Spleen (tissue), 11 donors: ENCODE measurements at regions not wholly inside any gene's neighbourhood (a gene's known extent, or its start where the extent isn't known, plus 50 kb on each side); places are given as distances from the start of the nearest gene placed in this dataset.

Source experiments
- DNase-seq: peaks from one replicate; pipeline ENCODE4 v3.0.0-alpha.2; 2020
- H3K27ac ChIP-seq, 8 donors: fragments of 200-600 bp; sonication (generic) in 7 of 8; 1 replicate in 4 of 8; 2 replicates in 4 of 8; pipeline versions ENCODE4 v1.5.0 to v1.8.0; 2016 to 2021; ENCODE audit warnings: inconsistent platforms in 4 of 8, mild to moderate bottlenecking in 4 of 8, moderate library complexity in 1 of 8
- H3K27me3 ChIP-seq, 7 donors: fragments of 200-600 bp; sonication (generic) in 6 of 7; replicated peaks in 1 of 7; 1 replicate in 4 of 7; 2 replicates in 3 of 7; pipeline versions ENCODE4 v1.5.0 to v1.8.0; 2016 to 2021; ENCODE audit warnings: inconsistent platforms in 3 of 7, mild to moderate bottlenecking in 1 of 7
- H3K36me3 ChIP-seq, 6 donors: fragments of 200-600 bp; sonication (generic) in 5 of 6; 1 replicate in 4 of 6; 2 replicates in 2 of 6; pipeline versions ENCODE4 v1.5.0 to v1.8.0; 2016 to 2021; ENCODE audit warnings: inconsistent platforms in 2 of 6
- H3K4me1 ChIP-seq, 6 donors: fragments of 200-600 bp; sonication (generic) in 5 of 6; 1 replicate in 3 of 6; 2 replicates in 3 of 6; pipeline versions ENCODE4 v1.5.0 to v1.8.0; 2016 to 2021; ENCODE audit warnings: inconsistent platforms in 3 of 6
- H3K4me3 ChIP-seq, 8 donors: fragments of 200-600 bp; sonication (generic) in 7 of 8; 1 replicate in 4 of 8; 2 replicates in 4 of 8; pipeline versions ENCODE4 v1.5.0 to v1.8.0; 2016 to 2021; ENCODE audit warnings: inconsistent platforms in 4 of 8, mild to moderate bottlenecking in 4 of 8, moderate library complexity in 2 of 8
- H3K9me3 ChIP-seq, 8 donors: fragments of 200-600 bp; sonication (generic) in 7 of 8; 1 replicate in 4 of 8; 2 replicates in 4 of 8; pipeline versions ENCODE4 v1.5.0 to v1.8.0; 2016 to 2021; ENCODE audit warnings: inconsistent platforms in 4 of 8
- CTCF ChIP-seq, 11 experiments: fragments of 200-600 bp in 7 of 11; fragments of 450-650 bp in 4 of 11; sonication (generic) in 4 of 11; IDR thresholded peaks in 8 of 11; conservative IDR thresholded peaks in 3 of 11; 1 replicate in 7 of 11; 2 replicates in 4 of 11; pipeline versions ENCODE4 v1.4.0 to v1.8.0; 2016 to 2021; ENCODE audit warnings: antibody characterized with exemption in 11 of 11, inconsistent platforms in 4 of 11, mild to moderate bottlenecking in 1 of 11
- POLR2A ChIP-seq, 3 donors: fragments of 450-650 bp; IDR thresholded peaks; one replicate each; pipeline ENCODE4 v1.5.1; 2017; ENCODE audit warnings: antibody characterized with exemption in 3 of 3, mild to moderate bottlenecking in 1 of 3
- POLR2AphosphoS5 ChIP-seq, 3 donors: sonication (generic); formaldehyde crosslinking; IDR thresholded peaks; one replicate each; pipeline ENCODE4 v1.5.1; 2017; ENCODE audit warnings: antibody characterized with exemption in 3 of 3
- WGBS, 5 donors: extraction: QIAGEN DNeasy Blood & Tissue Kit in 3 of 5; methylation state at CpG; one replicate each; pipeline versions ENCODE4 v1.1.5 to v1.1.7; 2013 to 2018; 5-methylcytosine and 5-hydroxymethylcytosine counted together
- intact Hi-C: fragments of 100-400 bp; cut with DNase I; formaldehyde crosslinking; loops from one replicate; pipeline ENCODE4 v1.15.0; 2023; ENCODE audit warnings: low total_unique reads
- donor health status: healthy with polysubstance abuse.
- donor health status: DM: no; HTN: no; CAD: no; lungs with moderate emphysema.
- donor health status: DM: no; HTN: no; CAD: no.
- donor health status: Bipolar disorder and iron deficiency.
- donor health status: healthy.
- donor health status: DM: no; HTN: no; CAD: no.
- donor health status: DM: yes; HTN: yes; CAD: no.

- H3K4me3 ChIP-seq: no peak overlapping the region
- H3K4me1 ChIP-seq: no peaks in the 10 kb centered on the region
- 89 to 95% (median 91%) methylated on average over 6 of the region's 6 CpGs for WGBS, 5 donors
- H3K27ac ChIP-seq: no peak overlapping the region
- TF ChIP-seq POLR2A (IDR thresholded peaks at IDR 0.05) (no peak), POLR2AphosphoS5 (IDR thresholded peaks at IDR 0.05) (no peak), CTCF (IDR thresholded peaks at IDR 0.05 in 8 of 11, conservative IDR thresholded peaks at IDR 0.05 in 3 of 11) (no peak)
- intact Hi-C loops: no loop called here
- no peaks in the 10 kb centered on the region for H3K27me3 ChIP-seq
- no peak for DNase-seq
- no peaks in the 10 kb centered on the region for H3K9me3 ChIP-seq
- H3K36me3 ChIP-seq: no peaks in the 10 kb centered on the region
Observed at GRCh38 chr6:51015394-51015793, 196.7 kb downstream of the TFAP2B start.

- Histone ChIP-seq H3K27ac (no peak overlapping the region), H3K9me3 (no peaks in the 10 kb centered on the region), H3K4me1 (no peaks in the 10 kb centered on the region), H3K27me3 (no peaks in the 10 kb centered on the region), H3K36me3 (no peaks in the 10 kb centered on the region), H3K4me3 (no peak overlapping the region)
- 77 to 97% (median 80%) methylated on average over 1 of the region's 1 CpG for WGBS, 5 donors
- intact Hi-C loops: no loop called here
- TF ChIP-seq POLR2A (IDR thresholded peaks at IDR 0.05) (no peak), POLR2AphosphoS5 (IDR thresholded peaks at IDR 0.05) (no peak), CTCF (IDR thresholded peaks at IDR 0.05 in 8 of 11, conservative IDR thresholded peaks at IDR 0.05 in 3 of 11) (no peak)
- no peak for DNase-seq
Observed at GRCh38 chr6:51016489-51016888, 197.8 kb downstream of the TFAP2B start.

GRCh38 chr6:51019806-51020205 lies 201.1 kb downstream of the TFAP2B start:
- no peaks in the 10 kb centered on the region for H3K36me3 ChIP-seq
- intact Hi-C loops: no loop called here
- H3K4me1 ChIP-seq: no peaks in the 10 kb centered on the region
- DNase-seq: no peak
- H3K27me3 ChIP-seq: no peaks in the 10 kb centered on the region
- no peak overlapping the region for H3K27ac ChIP-seq
- no peak for TF ChIP-seq POLR2AphosphoS5 (IDR thresholded peaks at IDR 0.05)
- no peak for TF ChIP-seq CTCF (IDR thresholded peaks at IDR 0.05 in 8 of 11, conservative IDR thresholded peaks at IDR 0.05 in 3 of 11)
- no peak for TF ChIP-seq POLR2A (IDR thresholded peaks at IDR 0.05)
- 64 to 85% (median 82%) methylated on average over 4 to 5 of the region's 5 CpGs for WGBS, 5 donors
- no peak overlapping the region for H3K4me3 ChIP-seq
- no peaks in the 10 kb centered on the region for H3K9me3 ChIP-seq

- Histone ChIP-seq H3K27ac (no peak overlapping the region), H3K36me3 (no peaks in the 10 kb centered on the region), H3K9me3 (no peaks in the 10 kb centered on the region), H3K4me1 (no peaks in the 10 kb centered on the region), H3K4me3 (no peak overlapping the region), H3K27me3 (no peaks in the 10 kb centered on the region)
- DNase-seq: no peak
- 55 to 66% (median 60%) methylated on average over 3 of the region's 3 CpGs for WGBS, 5 donors
- no peak for TF ChIP-seq POLR2A (IDR thresholded peaks at IDR 0.05)
- no peak for TF ChIP-seq POLR2AphosphoS5 (IDR thresholded peaks at IDR 0.05)
- TF ChIP-seq CTCF (IDR thresholded peaks at IDR 0.05 in 8 of 11, conservative IDR thresholded peaks at IDR 0.05 in 3 of 11): no peak
- intact Hi-C loops: no loop called here
Observed at GRCh38 chr6:51021171-51021570, 202.5 kb downstream of the TFAP2B start.
